Panc1 (cell line): ENCODE measurements at regions not wholly inside any gene's neighbourhood (a gene's known extent, or its start where the extent isn't known, plus 50 kb on each side); places are given as distances from the start of the nearest gene placed in this dataset.

Experiments
- POLR2AphosphoS5 ChIP-seq: IDR thresholded peaks from 2 replicates; pipeline ENCODE4 v1.6.1; 2012; ENCODE audit warnings: mild to moderate bottlenecking, low read depth, low read length, moderate library complexity
- TF ChIP-seq, protein P1 (sequence below): fragments of 450-650 bp; IDR thresholded peaks from 2 replicates; pipeline ENCODE4 v1.5.1; 2017; ENCODE audit warnings: mild to moderate bottlenecking
- TF ChIP-seq, protein P2 (sequence below), 2 experiments: IDR thresholded peaks; 2 replicates each; pipeline ENCODE4 v1.6.1; 2011 to 2012; ENCODE audit warnings: low read depth in 2 of 2, control low read depth in 1 of 2, low read length in 1 of 2, mild to moderate bottlenecking in 1 of 2, moderate library complexity in 1 of 2; ENCODE audit not compliant: insufficient read depth in 1 of 2

DNA sequence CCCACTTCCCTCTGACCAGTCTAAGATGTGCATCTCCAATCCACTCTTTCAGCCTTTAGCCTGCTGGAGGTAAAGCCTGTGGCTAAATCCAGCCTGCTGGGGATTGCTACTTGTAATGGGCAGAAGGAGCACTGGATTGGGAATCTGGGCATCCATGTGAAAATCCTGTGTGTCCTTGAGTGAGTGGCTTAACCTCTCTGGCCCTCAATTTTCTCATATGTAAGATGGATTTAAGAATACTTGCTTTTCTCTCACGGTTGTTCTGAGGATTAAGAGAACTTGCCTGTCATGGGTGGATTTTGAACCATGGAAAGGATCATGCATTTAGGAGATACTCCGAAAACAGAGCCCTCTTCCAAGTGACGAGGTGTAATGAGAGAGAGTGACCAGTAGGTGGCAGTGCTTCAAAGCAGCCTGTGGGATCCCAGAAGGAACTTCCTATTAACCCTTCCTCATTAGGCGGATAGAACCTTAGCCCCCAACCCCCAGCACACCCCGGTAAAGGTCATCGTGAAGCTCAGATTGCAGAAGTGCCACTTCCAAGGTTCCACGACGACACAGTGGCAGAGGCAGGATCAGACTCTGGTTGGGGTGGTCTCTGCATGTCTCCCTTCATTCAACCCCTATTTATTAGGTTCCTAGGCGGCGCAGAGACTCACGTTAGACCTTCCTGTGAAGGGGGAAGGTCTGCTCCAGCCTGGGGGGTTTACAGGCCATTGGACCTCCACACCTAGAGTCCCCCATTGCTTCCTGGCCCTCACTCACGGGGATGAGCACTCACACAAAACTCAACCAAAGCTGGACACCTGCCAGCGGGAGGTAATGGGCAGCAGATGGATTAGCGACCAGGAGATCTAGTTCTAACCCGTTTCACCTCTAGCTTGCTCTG is 68.7 kb upstream of the ZNF618 start:
- TF ChIP-seq, protein P1, sequence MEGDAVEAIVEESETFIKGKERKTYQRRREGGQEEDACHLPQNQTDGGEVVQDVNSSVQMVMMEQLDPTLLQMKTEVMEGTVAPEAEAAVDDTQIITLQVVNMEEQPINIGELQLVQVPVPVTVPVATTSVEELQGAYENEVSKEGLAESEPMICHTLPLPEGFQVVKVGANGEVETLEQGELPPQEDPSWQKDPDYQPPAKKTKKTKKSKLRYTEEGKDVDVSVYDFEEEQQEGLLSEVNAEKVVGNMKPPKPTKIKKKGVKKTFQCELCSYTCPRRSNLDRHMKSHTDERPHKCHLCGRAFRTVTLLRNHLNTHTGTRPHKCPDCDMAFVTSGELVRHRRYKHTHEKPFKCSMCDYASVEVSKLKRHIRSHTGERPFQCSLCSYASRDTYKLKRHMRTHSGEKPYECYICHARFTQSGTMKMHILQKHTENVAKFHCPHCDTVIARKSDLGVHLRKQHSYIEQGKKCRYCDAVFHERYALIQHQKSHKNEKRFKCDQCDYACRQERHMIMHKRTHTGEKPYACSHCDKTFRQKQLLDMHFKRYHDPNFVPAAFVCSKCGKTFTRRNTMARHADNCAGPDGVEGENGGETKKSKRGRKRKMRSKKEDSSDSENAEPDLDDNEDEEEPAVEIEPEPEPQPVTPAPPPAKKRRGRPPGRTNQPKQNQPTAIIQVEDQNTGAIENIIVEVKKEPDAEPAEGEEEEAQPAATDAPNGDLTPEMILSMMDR = peak; percentile 85
- no peak for TF ChIP-seq POLR2AphosphoS5
- TF ChIP-seq, protein P2, sequence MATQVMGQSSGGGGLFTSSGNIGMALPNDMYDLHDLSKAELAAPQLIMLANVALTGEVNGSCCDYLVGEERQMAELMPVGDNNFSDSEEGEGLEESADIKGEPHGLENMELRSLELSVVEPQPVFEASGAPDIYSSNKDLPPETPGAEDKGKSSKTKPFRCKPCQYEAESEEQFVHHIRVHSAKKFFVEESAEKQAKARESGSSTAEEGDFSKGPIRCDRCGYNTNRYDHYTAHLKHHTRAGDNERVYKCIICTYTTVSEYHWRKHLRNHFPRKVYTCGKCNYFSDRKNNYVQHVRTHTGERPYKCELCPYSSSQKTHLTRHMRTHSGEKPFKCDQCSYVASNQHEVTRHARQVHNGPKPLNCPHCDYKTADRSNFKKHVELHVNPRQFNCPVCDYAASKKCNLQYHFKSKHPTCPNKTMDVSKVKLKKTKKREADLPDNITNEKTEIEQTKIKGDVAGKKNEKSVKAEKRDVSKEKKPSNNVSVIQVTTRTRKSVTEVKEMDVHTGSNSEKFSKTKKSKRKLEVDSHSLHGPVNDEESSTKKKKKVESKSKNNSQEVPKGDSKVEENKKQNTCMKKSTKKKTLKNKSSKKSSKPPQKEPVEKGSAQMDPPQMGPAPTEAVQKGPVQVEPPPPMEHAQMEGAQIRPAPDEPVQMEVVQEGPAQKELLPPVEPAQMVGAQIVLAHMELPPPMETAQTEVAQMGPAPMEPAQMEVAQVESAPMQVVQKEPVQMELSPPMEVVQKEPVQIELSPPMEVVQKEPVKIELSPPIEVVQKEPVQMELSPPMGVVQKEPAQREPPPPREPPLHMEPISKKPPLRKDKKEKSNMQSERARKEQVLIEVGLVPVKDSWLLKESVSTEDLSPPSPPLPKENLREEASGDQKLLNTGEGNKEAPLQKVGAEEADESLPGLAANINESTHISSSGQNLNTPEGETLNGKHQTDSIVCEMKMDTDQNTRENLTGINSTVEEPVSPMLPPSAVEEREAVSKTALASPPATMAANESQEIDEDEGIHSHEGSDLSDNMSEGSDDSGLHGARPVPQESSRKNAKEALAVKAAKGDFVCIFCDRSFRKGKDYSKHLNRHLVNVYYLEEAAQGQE (IDR thresholded peaks at IDR 0.05; ENCODE audit: insufficient read depth in 1 of 2, low read depth in 2 of 2, low read length in 1 of 2) = no peak
